ENCODE measurements at regions not wholly inside any gene's neighbourhood (a gene's known extent, or its start where the extent isn't known, plus 50 kb on each side); places are given as distances from the start of the nearest gene placed in this dataset.
"Not testable (repeated sequence)": the region's sequence is repeated elsewhere in the genome, so short reads cannot be mapped to it uniquely, and the experiment has no call there.

DNA sequence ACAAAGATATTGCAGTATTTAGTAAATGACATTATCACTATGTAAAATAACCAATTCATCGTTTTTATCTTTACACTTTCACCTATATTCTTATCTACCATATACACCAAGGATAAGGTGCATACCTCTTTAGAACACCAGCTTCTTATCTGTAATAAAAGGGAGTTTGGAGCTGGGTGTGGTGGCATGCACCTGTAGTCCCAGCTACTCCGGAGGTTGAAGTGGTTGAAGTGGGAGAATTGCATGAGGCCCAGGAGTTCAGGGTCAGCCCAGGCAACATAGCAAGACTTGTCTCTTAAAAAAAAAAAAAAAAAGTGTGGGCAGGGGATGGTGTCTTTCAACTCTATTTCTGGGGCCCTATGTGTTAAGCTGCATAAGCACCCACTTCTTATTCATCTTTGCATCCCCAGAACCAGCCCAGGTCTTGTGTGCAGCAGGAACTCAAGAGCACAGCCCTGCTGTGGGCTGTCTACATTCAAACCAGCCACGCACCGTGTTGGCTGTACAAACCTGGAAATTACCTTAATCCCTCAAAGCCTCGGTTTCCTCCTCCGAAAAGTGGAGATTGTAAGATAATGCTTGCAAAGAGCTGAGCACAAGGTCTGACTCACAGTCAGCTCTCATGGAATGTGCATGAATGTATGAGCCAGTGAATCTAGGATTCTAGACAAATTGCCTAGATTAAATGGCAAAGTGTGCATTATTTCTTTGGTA lies 256.6 kb upstream of the FOXN3 start:
- 58% methylated on average over 6 of the region's 6 CpGs for WGBS
- no peak overlapping the region for H3K4me3 ChIP-seq
- H3K27me3 ChIP-seq: no peaks in the 10 kb centered on the region
- H3K36me3 ChIP-seq: no peaks in the 10 kb centered on the region
- TF ChIP-seq POLR2A (IDR thresholded peaks at IDR 0.05) (no peak), EP300 (IDR thresholded peaks at IDR 0.05) (no peak), POLR2AphosphoS5 (IDR thresholded peaks at IDR 0.05) (no peak)
- TF ChIP-seq, protein P1, sequence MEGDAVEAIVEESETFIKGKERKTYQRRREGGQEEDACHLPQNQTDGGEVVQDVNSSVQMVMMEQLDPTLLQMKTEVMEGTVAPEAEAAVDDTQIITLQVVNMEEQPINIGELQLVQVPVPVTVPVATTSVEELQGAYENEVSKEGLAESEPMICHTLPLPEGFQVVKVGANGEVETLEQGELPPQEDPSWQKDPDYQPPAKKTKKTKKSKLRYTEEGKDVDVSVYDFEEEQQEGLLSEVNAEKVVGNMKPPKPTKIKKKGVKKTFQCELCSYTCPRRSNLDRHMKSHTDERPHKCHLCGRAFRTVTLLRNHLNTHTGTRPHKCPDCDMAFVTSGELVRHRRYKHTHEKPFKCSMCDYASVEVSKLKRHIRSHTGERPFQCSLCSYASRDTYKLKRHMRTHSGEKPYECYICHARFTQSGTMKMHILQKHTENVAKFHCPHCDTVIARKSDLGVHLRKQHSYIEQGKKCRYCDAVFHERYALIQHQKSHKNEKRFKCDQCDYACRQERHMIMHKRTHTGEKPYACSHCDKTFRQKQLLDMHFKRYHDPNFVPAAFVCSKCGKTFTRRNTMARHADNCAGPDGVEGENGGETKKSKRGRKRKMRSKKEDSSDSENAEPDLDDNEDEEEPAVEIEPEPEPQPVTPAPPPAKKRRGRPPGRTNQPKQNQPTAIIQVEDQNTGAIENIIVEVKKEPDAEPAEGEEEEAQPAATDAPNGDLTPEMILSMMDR (IDR thresholded peaks at IDR 0.05): no peak
- no peak overlapping the region for H3K27ac ChIP-seq
- no peaks in the 10 kb centered on the region for H3K9me3 ChIP-seq
- no peak for DNase-seq (ENCODE audit: low spot score in 2 of 2)
- H3K4me1 ChIP-seq: no peaks in the 10 kb centered on the region

DNA sequence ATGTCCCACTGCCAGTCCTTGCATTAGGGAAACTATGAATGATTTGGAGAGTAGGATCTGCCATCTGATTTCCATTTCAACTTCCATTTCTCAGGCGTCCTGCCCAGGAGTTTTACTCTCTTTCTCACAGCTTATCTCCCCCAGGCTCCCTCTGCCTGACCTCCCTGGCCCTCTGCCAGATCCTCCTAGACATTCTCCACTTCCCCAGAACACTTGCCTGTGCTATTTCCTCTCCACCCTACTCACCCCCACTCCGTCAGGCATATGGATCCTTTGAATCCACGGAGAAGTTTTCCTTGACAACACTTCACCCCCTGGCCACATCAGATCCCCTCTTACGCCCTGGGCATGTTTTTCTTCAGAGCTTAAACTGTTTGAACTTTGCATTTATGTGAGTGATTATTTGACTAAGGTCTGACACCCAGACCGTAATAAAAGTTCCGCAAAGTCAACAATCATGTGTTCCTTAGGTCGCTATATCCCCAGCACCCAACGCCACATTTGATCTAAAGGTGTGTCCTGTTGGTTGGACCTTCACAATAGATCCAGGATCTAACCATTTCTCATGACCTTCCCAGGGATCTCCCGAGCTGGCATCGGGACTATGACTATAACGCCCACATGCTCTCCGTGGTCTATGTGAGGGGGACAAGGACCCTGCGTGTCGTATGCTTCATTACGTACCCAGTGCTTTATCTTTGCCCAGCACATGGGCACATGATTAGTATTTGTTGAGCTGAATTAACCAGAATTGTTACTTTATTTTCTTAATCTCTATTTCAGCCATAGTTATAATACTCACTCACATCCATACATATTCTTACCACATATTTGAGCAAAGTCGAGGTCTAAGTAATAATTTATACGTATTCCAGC lies 255.8 kb upstream of the FOXN3 start:
- H3K4me3 ChIP-seq: no peak overlapping the region
- DNase-seq (ENCODE audit: low spot score in 2 of 2): no peak
- no peak overlapping the region for H3K27ac ChIP-seq
- no peaks in the 10 kb centered on the region for H3K9me3 ChIP-seq
- no peaks in the 10 kb centered on the region for H3K4me1 ChIP-seq
- H3K36me3 ChIP-seq: no peaks in the 10 kb centered on the region
- H3K27me3 ChIP-seq: no peaks in the 10 kb centered on the region
- no peak for TF ChIP-seq POLR2AphosphoS5 (IDR thresholded peaks at IDR 0.05)
- TF ChIP-seq EP300 (IDR thresholded peaks at IDR 0.05): no peak
- TF ChIP-seq, protein P1 (IDR thresholded peaks at IDR 0.05): no peak
- TF ChIP-seq POLR2A (IDR thresholded peaks at IDR 0.05): no peak
- WGBS: 81% methylated on average over 17 of the region's 17 CpGs

DNA sequence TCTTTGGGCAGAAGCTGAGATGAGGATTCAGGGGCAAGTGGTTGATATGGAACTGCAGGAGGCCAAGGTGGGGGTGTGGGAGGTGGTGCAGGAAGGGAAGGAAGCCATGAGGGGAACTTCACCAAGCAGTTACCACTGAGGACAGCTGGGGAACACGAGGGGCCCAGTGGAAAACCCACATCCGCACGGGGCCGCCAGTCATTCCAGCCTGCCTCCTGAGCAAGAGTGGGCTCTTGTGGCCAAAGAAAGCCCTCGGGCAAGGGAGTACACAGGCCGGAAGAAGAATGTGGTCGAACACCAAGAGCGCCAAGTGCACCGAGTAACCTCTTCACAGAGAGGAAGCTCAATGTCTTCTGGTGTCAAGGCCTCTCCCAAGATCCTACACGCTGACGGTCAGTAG lies 252.2 kb upstream of the FOXN3 start:
- WGBS: 86% methylated on average over 11 of the region's 11 CpGs
- no peak for TF ChIP-seq POLR2AphosphoS5 (IDR thresholded peaks at IDR 0.05)
- TF ChIP-seq POLR2A (IDR thresholded peaks at IDR 0.05): no peak
- TF ChIP-seq, protein P1 (IDR thresholded peaks at IDR 0.05): no peak
- TF ChIP-seq EP300 (IDR thresholded peaks at IDR 0.05): no peak

DNA sequence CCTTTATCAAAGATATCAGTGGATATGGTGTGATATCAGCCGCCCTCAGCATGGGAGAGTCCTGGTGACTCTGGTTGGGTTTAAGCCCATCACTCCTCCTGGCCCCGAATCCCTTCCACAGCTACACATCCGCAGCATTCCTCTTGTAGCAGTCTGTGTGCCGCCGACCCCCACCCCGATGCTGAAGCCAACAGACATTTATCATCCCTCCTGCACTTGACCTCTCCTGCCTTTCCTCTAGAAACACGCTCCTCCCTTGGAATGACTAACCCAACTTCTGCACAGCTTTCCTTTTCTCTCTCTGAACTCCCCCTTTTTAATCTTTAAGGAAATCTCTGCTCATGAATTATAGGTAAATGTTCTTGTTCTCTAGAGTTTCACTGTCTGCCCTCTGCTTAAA lies 250.9 kb upstream of the FOXN3 start:
- Histone ChIP-seq H3K27me3 (no peaks in the 10 kb centered on the region), H3K36me3 (no peaks in the 10 kb centered on the region), H3K4me3 (no peak overlapping the region), H3K27ac (no peak overlapping the region), H3K9me3 (no peaks in the 10 kb centered on the region), H3K4me1 (no peaks in the 10 kb centered on the region)
- DNase-seq (ENCODE audit: low spot score in 2 of 2): no peak
- 55% methylated on average over 7 of the region's 7 CpGs for WGBS
- TF ChIP-seq, protein P1 (IDR thresholded peaks at IDR 0.05): no peak
- no peak for TF ChIP-seq POLR2AphosphoS5 (IDR thresholded peaks at IDR 0.05)

More for the DNA sequence above, 252.2 kb upstream of the FOXN3 start:
- Histone ChIP-seq H3K4me1 (no peaks in the 10 kb centered on the region), H3K36me3 (no peaks in the 10 kb centered on the region), H3K27ac (no peak overlapping the region), H3K9me3 (no peaks in the 10 kb centered on the region), H3K4me3 (no peak overlapping the region), H3K27me3 (no peaks in the 10 kb centered on the region)
- no peak for DNase-seq (ENCODE audit: low spot score in 2 of 2)

DNA sequence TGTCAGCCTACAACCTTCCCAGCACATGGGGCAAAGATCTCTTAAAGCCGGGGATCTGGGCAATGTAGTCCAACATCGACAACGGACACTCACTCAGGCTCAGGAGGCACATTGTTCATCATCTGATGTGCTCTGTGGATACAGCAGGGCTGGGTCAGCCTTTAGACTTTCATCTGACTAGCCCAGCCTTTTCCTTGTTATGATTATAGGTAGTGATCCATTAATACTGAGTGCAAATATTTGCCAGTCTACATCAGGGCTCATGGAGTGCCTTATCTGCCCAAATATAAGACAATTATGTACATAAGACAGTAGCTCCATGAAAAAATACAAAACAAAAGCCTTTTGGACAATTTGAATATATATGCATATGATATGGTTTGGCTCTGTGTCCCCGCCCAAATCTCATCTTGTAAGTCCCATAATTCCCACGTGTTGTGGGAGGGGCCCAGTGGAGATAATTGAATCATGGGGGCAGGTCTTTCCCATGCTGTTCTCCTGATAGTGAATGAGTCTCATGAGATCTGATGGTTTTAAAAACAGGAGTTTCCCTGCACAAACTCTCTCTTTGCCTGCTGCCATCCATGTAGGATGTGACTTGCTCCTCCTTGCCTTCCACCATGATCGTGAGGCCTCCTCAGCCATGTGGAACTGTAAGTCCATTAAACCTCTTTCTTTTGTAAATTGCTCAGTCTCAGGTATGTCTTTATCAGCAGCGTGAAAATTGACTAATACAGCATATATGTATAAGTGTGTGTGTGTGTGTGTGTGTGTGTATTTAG lies 248.5 kb upstream of the FOXN3 start:
- not testable (repeated sequence) for H3K4me1 ChIP-seq; H3K9me3 ChIP-seq; H3K36me3 ChIP-seq; H3K27me3 ChIP-seq; DNase-seq (ENCODE audit: low spot score in 2 of 2); H3K27ac ChIP-seq; H3K4me3 ChIP-seq
- WGBS: 87% methylated on average over 7 of the region's 7 CpGs

Measured in suprapubic skin (tissue), 4 donors.